CD4-positive, CD25-positive, alpha-beta regulatory T cell (primary cell): ENCODE measurements at regions not wholly inside any gene's neighbourhood (a gene's known extent, or its start where the extent isn't known, plus 50 kb on each side); places are given as distances from the start of the nearest gene placed in this dataset.
"Not testable (repeated sequence)": the region's sequence is repeated elsewhere in the genome, so short reads cannot be mapped to it uniquely, and the experiment has no call there.

Source experiments
- ATAC-seq, 2 donors: fragments of 150-1000 bp; cut with Tn5 transposase; one replicate each; pipeline ENCODE4 v1.10.0; 2021; ENCODE audit warnings: low read depth in 2 of 2, moderate number of reproducible peaks in 2 of 2, moderate library complexity in 1 of 2
- DNase-seq, 3 donors: peaks; one replicate each; pipeline versions ENCODE4 v3.0.0 to v3.0.0-alpha.2; 2012 to 2022; ENCODE audit warnings: mixed read lengths in 1 of 3
- H3K27ac ChIP-seq: one replicate; pipeline ENCODE4 v1.7.0; 2013; ENCODE audit warnings: mild to moderate bottlenecking, low read length; ENCODE audit not compliant: insufficient read depth, poor library complexity, severe bottlenecking
- H3K27me3 ChIP-seq: one replicate; pipeline ENCODE4 v1.7.0; 2013; ENCODE audit warnings: low read length; ENCODE audit not compliant: control insufficient read depth, insufficient read depth
- H3K36me3 ChIP-seq: one replicate; pipeline ENCODE4 v1.7.0; 2013; ENCODE audit warnings: mild to moderate bottlenecking, low read length, moderate library complexity; ENCODE audit not compliant: control insufficient read depth, insufficient read depth
- H3K4me1 ChIP-seq: 2 replicates; pipeline ENCODE4 v1.7.0; 2013; ENCODE audit warnings: mild to moderate bottlenecking, low read length; ENCODE audit not compliant: insufficient read depth, control insufficient read depth, poor library complexity, severe bottlenecking
- H3K4me3 ChIP-seq: one replicate; pipeline ENCODE4 v1.7.0; 2013; ENCODE audit warnings: low read depth, mild to moderate bottlenecking, low read length, moderate library complexity
- H3K9me3 ChIP-seq, 2 experiments: 1 replicate in 1 of 2; 2 replicates in 1 of 2; pipeline ENCODE4 v1.7.0; 2013; ENCODE audit warnings: low read length in 2 of 2, mild to moderate bottlenecking in 1 of 2, moderate library complexity in 1 of 2; ENCODE audit not compliant: control insufficient read depth in 2 of 2
- H3K27ac Mint-ChIP-seq, 3 donors: one replicate each; pipeline ENCODE4 v1.8.0; 2020 to 2022; ENCODE audit warnings: mild to moderate bottlenecking in 3 of 3, mixed read lengths in 3 of 3, moderate library complexity in 2 of 3
- H3K27me3 Mint-ChIP-seq: one replicate; pipeline ENCODE4 v1.8.0; 2022; ENCODE audit warnings: mild to moderate bottlenecking, mixed read lengths
- H3K36me3 Mint-ChIP-seq: one replicate; pipeline ENCODE4 v1.8.0; 2020; ENCODE audit warnings: mixed read lengths
- H3K4me1 Mint-ChIP-seq, 4 donors: one replicate each; pipeline ENCODE4 v1.8.0; 2020 to 2022; ENCODE audit warnings: mixed read lengths in 4 of 4, mild to moderate bottlenecking in 1 of 4
- H3K4me3 Mint-ChIP-seq, 4 donors: one replicate each; pipeline ENCODE4 v1.8.0; 2020 to 2022; ENCODE audit warnings: mild to moderate bottlenecking in 4 of 4, mixed read lengths in 4 of 4, moderate library complexity in 3 of 4
- H3K9me3 Mint-ChIP-seq, 7 donors: one replicate each; pipeline ENCODE4 v1.8.0; 2020 to 2022; ENCODE audit warnings: mixed read lengths in 7 of 7, mild to moderate bottlenecking in 3 of 7, moderate library complexity in 2 of 7

GRCh38 chr6:84588697-84589080, 175.7 kb downstream of the TBX18 start:
- peaks cover 0 to 7% (median 1%) of the 10 kb centered on the region in 7 donors for H3K9me3 Mint-ChIP-seq
- no peak overlapping the region for H3K27ac ChIP-seq
- ATAC-seq = no peak

GRCh38 chr6:84587994-84588696, 176.3 kb downstream of the TBX18 start:
- not testable (repeated sequence) for H3K27ac ChIP-seq, H3K4me1 Mint-ChIP-seq, DNase-seq, H3K4me3 Mint-ChIP-seq, H3K4me3 ChIP-seq, H3K36me3 Mint-ChIP-seq, H3K9me3 Mint-ChIP-seq, H3K27me3 Mint-ChIP-seq, H3K36me3 ChIP-seq, H3K27ac Mint-ChIP-seq, H3K9me3 ChIP-seq, H3K4me1 ChIP-seq, ATAC-seq, H3K27me3 ChIP-seq

More at GRCh38 chr6:84588697-84589080, 175.7 kb downstream of the TBX18 start:
- Histone ChIP-seq H3K36me3 (no peaks in the 10 kb centered on the region), H3K9me3 (no peaks in the 10 kb centered on the region), H3K27me3 (no peaks in the 10 kb centered on the region), H3K4me3 (no peak overlapping the region), H3K4me1 (no peaks in the 10 kb centered on the region)
- no peaks in the 10 kb centered on the region for H3K4me1 Mint-ChIP-seq
- DNase-seq = no peak
- no peaks in the 10 kb centered on the region for H3K36me3 Mint-ChIP-seq
- H3K27ac Mint-ChIP-seq = no peak overlapping the region
- no peaks in the 10 kb centered on the region for H3K27me3 Mint-ChIP-seq
- H3K4me3 Mint-ChIP-seq = no peak overlapping the region

DNA sequence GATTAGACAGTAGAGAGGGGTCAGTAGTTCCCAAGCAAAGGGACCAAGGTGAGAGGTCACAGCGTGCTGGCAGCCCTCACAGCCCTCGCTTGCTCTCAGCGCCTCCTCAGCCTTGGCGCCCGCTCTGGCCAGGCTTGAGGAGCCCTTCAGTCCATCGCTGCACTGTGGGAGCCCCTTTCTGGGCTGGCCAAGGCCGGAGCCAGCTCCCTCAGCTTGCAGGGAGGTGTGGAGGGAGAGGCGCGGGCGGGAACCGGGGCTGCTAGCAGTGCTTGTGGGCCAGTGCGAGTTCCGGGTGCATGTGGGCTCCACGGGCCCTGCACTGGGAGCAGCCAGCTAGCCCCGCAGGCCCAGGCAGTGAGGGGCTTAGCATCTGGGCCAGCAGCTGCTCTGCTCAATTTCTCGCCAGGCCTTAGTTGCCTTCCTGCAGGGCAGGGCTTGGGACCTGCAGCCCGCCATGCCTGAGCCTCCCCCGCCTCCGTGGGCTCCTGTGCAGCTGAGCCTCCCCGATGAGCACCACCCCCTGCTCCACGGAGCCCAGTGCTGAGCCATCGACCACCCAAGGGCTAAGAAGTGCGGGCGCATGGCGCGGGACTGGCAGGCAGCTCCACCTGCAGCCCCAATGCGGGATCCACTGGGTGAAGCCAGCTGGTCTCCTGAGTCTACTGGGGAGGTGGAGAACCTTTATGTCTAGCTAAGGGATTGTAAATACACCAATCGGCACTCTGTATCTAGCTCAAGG, 177.0 kb downstream of the TBX18 start:
- H3K9me3 Mint-ChIP-seq, H3K4me1 ChIP-seq, H3K27me3 ChIP-seq, H3K27me3 Mint-ChIP-seq, H3K36me3 Mint-ChIP-seq, ATAC-seq, H3K4me3 Mint-ChIP-seq, H3K27ac Mint-ChIP-seq, H3K9me3 ChIP-seq, H3K36me3 ChIP-seq, DNase-seq, H3K27ac ChIP-seq, H3K4me1 Mint-ChIP-seq, H3K4me3 ChIP-seq: not testable (repeated sequence)

DNA sequence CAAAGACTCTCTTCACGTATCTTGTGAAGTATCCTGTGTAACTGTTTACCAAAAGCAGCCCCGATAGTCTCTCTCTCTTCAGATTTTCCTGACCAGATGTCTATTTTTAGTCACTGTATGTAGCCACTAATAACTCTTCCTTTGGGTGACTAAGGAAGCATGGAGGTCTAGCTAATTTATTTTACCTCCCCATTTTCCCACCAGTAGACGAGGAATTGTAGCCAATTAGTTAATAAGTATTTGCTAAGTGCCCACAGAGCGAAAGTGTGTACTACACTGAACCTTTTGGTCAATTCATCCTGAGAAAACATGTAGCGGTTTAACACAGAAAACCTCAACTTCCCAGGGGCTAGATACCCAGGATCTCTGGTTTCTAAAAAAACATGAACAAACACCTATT, 180.6 kb downstream of the TBX18 start:
- H3K36me3 ChIP-seq = no peaks in the 10 kb centered on the region
- Mint-ChIP-seq H3K4me3 (no peak overlapping the region), H3K36me3 (no peaks in the 10 kb centered on the region), H3K27me3 (no peaks in the 10 kb centered on the region), H3K9me3 (peaks cover 0 to 7% (median 4%) of the 10 kb centered on the region in 7 donors), H3K4me1 (no peaks in the 10 kb centered on the region), H3K27ac (no peak overlapping the region)
- H3K9me3 ChIP-seq = no peaks in the 10 kb centered on the region
- no peak overlapping the region for H3K4me3 ChIP-seq
- no peaks in the 10 kb centered on the region for H3K27me3 ChIP-seq
- ATAC-seq (no peak), DNase-seq (no peak)
- H3K4me1 ChIP-seq = no peaks in the 10 kb centered on the region
- H3K27ac ChIP-seq = no peak overlapping the region

DNA sequence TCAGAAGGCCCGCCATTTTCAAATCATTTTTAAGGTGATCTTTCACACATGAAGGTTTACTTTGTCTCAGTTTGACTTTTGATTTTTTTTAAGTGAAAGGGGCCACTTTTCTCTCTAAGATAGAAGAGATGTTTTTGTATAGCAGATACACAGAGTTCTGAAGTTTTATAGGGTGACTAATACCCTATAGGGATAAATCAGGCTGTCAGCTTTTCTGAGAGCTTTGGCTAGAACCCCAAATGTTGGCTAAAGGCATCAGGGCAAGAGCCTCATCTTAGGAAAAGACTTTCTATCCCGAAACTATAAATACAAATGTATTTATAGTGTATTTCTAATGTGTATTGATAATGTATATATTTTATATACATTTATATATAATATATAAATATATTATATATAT, 181.4 kb downstream of the TBX18 start:
- no peaks in the 10 kb centered on the region for H3K27me3 Mint-ChIP-seq
- H3K4me1 Mint-ChIP-seq = no peaks in the 10 kb centered on the region
- ATAC-seq (no peak), DNase-seq (no peak)
- Histone ChIP-seq H3K27ac (no peak overlapping the region), H3K4me1 (no peaks in the 10 kb centered on the region), H3K36me3 (no peaks in the 10 kb centered on the region), H3K4me3 (no peak overlapping the region), H3K9me3 (no peaks in the 10 kb centered on the region), H3K27me3 (no peaks in the 10 kb centered on the region)
- H3K27ac Mint-ChIP-seq = no peak overlapping the region
- H3K4me3 Mint-ChIP-seq = no peak overlapping the region
- peaks cover 0 to 7% (median 4%) of the 10 kb centered on the region in 7 donors for H3K9me3 Mint-ChIP-seq
- H3K36me3 Mint-ChIP-seq = no peaks in the 10 kb centered on the region

DNA sequence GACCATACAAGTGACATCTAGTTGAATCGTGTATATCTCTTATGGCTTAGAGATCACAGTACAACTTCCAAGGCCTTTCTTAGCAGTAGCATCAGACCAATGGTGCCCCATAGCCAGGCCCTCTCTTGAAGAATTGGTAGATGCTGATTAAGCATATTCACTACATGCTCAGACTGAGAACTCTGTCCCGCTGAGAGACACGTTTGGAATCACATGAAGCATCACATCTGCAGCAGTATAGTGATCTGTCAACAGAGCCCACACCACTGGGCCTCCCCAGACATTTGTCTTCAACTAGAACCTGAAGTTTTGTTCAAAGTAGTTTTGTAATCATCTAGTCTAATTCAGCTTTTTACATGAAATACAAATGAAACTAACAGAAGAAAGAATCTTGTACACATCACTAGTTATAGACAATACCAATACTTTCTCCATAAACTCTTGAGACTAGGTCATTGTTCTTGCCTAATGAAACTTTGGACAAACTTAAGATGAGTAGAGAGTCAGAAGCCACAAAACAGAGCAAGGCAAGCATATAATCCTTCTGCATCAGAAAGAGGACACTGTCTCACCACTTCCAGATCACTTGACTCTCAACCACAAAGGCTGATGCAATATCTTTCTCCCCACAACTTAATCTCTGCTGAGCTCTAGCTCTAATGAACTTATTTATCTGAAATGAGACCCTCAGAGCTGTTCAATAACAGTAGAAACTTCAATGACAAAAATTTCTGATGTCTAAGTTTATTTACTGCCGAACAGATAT, 182.7 kb downstream of the TBX18 start:
- H3K27me3 ChIP-seq = no peaks in the 10 kb centered on the region
- no peaks in the 10 kb centered on the region for H3K27me3 Mint-ChIP-seq
- H3K4me3 Mint-ChIP-seq = no peak overlapping the region
- H3K4me3 ChIP-seq = no peak overlapping the region
- H3K9me3 Mint-ChIP-seq = peaks cover 0 to 7% (median 3%) of the 10 kb centered on the region in 7 donors
- H3K27ac ChIP-seq = no peak overlapping the region
- no peaks in the 10 kb centered on the region for H3K36me3 ChIP-seq
- H3K4me1 Mint-ChIP-seq = no peaks in the 10 kb centered on the region
- ATAC-seq = no peak
- no peaks in the 10 kb centered on the region for H3K36me3 Mint-ChIP-seq
- H3K4me1 ChIP-seq = no peaks in the 10 kb centered on the region
- H3K9me3 ChIP-seq = no peaks in the 10 kb centered on the region
- no peak for DNase-seq
- H3K27ac Mint-ChIP-seq = no peak overlapping the region

GRCh38 chr6:84579404-84579803, 185.0 kb downstream of the TBX18 start:
- H3K27ac ChIP-seq = no peak overlapping the region
- H3K4me1 ChIP-seq = no peaks in the 10 kb centered on the region
- DNase-seq = no peak
- no peak for ATAC-seq
- Mint-ChIP-seq H3K27me3 (no peaks in the 10 kb centered on the region), H3K4me3 (no peak overlapping the region), H3K9me3 (peaks cover 0 to 5% (median 3%) of the 10 kb centered on the region in 7 donors), H3K4me1 (no peaks in the 10 kb centered on the region), H3K27ac (no peak overlapping the region), H3K36me3 (no peaks in the 10 kb centered on the region)
- no peaks in the 10 kb centered on the region for H3K36me3 ChIP-seq
- H3K9me3 ChIP-seq = no peaks in the 10 kb centered on the region
- no peaks in the 10 kb centered on the region for H3K27me3 ChIP-seq
- no peak overlapping the region for H3K4me3 ChIP-seq
